ENCODE measurements at regions not wholly inside any gene's neighbourhood (a gene's known extent, or its start where the extent isn't known, plus 50 kb on each side); places are given as distances from the start of the nearest gene placed in this dataset.
A peak's percentile ranks its signal among the peaks of the same experiment; 100 is the strongest.

DNA sequence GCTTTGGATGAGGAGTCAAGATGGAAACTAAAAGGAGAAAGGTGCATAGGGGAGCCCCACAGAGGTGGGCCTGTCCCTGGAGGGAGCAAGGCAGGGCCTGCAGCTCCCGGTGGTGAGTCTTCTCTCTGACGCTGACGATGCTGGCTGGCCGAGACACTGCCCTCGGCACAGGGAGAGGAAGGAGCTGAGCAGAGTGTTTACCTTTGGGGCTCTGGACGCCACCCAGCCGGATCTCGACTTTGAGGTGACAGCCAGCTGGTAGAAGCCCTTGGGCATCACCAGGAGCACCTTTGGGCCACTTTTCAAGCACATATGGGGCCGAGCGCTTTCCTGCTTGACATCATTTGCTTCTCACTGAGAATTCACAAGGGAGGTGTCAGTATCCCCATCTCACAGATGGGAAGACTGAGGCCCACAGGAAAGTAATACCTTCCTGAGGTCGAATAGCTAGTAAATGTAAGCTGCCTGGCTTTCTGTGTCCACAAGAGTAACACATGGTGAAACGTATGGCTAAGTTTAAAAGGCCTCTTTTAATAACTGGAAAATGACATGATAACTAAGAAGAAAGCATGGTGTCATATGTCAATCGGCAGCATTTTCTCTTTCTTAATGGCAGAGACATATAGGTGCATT is 294.3 kb upstream of the TNRC6C start:
- Mint-ChIP-seq H3K4me1 (peaks cover 30% of the 10 kb centered on the region), H3K27me3 (peaks cover 7% of the 10 kb centered on the region), H3K27ac (no peak overlapping the region), H3K36me3 (ENCODE audit: low read depth) (peaks cover 19% of the 10 kb centered on the region), H3K4me3 (no peak overlapping the region), H3K9me3 (peaks cover 15% of the 10 kb centered on the region)
- intact Hi-C loops (cut with micrococcal nuclease) = loop anchor here (10.0 kb wide), 1 partner anchor 221 kb away; no protein-coding TSS in a partner anchor
- no peak for DNase-seq

DNA sequence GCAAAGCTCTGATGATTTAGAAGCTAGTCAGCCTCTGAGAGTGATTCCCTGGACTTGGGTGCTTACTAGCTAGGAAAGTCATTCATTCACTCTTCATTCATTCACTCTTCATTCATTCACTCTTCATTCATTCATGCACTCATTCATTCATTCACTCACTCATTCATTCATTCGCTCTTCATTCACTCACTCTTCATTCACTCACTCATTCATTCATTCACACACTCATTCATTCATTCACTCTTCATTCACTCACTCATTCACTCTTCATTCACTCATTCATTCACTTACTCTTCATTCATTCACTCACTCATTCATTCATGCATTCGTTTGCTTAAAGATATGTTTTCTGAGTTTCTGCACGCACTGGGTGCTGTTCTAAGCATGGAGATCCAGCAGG is 292.7 kb upstream of the TNRC6C start:
- intact Hi-C loops (cut with micrococcal nuclease) = loop anchor here (1.0 to 10.0 kb wide), 4 partner anchors 21 to 333 kb away; no protein-coding TSS in a partner anchor
- peaks cover 20% of the 10 kb centered on the region for H3K9me3 Mint-ChIP-seq
- peak overlapping the region; percentile 97 for H3K27ac Mint-ChIP-seq
- peak overlapping the region; percentile 88 for H3K4me3 Mint-ChIP-seq
- peaks cover 2% of the 10 kb centered on the region for H3K27me3 Mint-ChIP-seq
- peaks cover 29% of the 10 kb centered on the region for H3K36me3 Mint-ChIP-seq (ENCODE audit: low read depth)
- DNase-seq = no peak
- peaks cover 32% of the 10 kb centered on the region for H3K4me1 Mint-ChIP-seq

GRCh38 chr17:77666462-77666861 is 292.0 kb upstream of the TNRC6C start:
- peaks cover 32% of the 10 kb centered on the region for H3K36me3 Mint-ChIP-seq (ENCODE audit: low read depth)
- H3K4me3 Mint-ChIP-seq = peak overlapping the region; percentile 88
- no peaks in the 10 kb centered on the region for H3K27me3 Mint-ChIP-seq
- peaks cover 34% of the 10 kb centered on the region for H3K4me1 Mint-ChIP-seq
- intact Hi-C loops (cut with micrococcal nuclease) = loop anchor here (1.0 to 10.0 kb wide), 4 partner anchors 21 to 334 kb away; no protein-coding TSS in a partner anchor
- no peak for DNase-seq
- peak overlapping the region; percentile 97 for H3K27ac Mint-ChIP-seq
- peaks cover 20% of the 10 kb centered on the region for H3K9me3 Mint-ChIP-seq

GRCh38 chr17:77666881-77667395 is 291.6 kb upstream of the TNRC6C start:
- H3K27me3 Mint-ChIP-seq = no peaks in the 10 kb centered on the region
- H3K4me3 Mint-ChIP-seq = peak overlapping the region; percentile 88
- peaks cover 37% of the 10 kb centered on the region for H3K36me3 Mint-ChIP-seq (ENCODE audit: low read depth)
- peaks cover 34% of the 10 kb centered on the region for H3K4me1 Mint-ChIP-seq
- intact Hi-C loops (cut with micrococcal nuclease) = loop anchor here (1.0 to 10.0 kb wide), 4 partner anchors 22 to 334 kb away; no protein-coding TSS in a partner anchor
- peak overlapping the region; percentile 97 for H3K27ac Mint-ChIP-seq
- peaks cover 20% of the 10 kb centered on the region for H3K9me3 Mint-ChIP-seq
- peak; percentile 95 for DNase-seq

GRCh38 chr17:77667478-77667877 is 291.0 kb upstream of the TNRC6C start:
- intact Hi-C loops (cut with micrococcal nuclease) = loop anchor here (2.0 to 10.0 kb wide), 3 partner anchors 35 to 335 kb away; no protein-coding TSS in a partner anchor
- Mint-ChIP-seq H3K27ac (peak overlapping the region; percentile 97), H3K4me1 (peaks cover 34% of the 10 kb centered on the region), H3K9me3 (peaks cover 20% of the 10 kb centered on the region), H3K4me3 (peak overlapping the region; percentile 88), H3K36me3 (ENCODE audit: low read depth) (peaks cover 41% of the 10 kb centered on the region), H3K27me3 (no peaks in the 10 kb centered on the region)
- no peak for DNase-seq

DNA sequence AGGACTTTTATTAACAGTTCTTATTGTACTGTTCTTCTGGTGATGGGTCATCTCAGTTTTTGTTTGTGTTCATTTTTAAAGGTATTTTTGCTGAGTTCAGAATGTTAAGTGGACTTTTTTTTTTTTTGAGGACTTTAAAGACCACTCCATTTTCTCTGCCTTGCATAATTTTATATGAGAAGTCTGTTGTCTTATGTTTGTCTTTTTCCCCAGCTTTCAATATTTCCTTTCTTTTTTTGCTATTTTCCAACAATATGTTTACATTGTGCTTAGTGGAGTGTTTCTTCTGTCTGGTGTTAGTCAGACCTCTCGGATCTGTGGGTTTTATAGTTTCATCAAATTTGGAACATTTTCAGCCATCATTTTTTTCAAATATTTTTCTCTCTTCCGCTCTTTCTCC is 290.0 kb upstream of the TNRC6C start:
- Mint-ChIP-seq H3K27ac (peak overlapping the region; percentile 84), H3K36me3 (ENCODE audit: low read depth) (peaks cover 52% of the 10 kb centered on the region), H3K4me3 (peak overlapping the region; percentile 75), H3K4me1 (peaks cover 38% of the 10 kb centered on the region), H3K27me3 (no peaks in the 10 kb centered on the region), H3K9me3 (peaks cover 20% of the 10 kb centered on the region)
- no peak for DNase-seq
- intact Hi-C loops (cut with micrococcal nuclease) = loop anchor here (5.0 to 10.0 kb wide), 2 partner anchors 36 to 216 kb away; no protein-coding TSS in a partner anchor

- intact Hi-C loops (cut with micrococcal nuclease) = no loop called here
- H3K36me3 Mint-ChIP-seq (ENCODE audit: low read depth) = peaks cover 58% of the 10 kb centered on the region
- H3K27me3 Mint-ChIP-seq = no peaks in the 10 kb centered on the region
- peaks cover 20% of the 10 kb centered on the region for H3K9me3 Mint-ChIP-seq
- no peak for DNase-seq
- H3K4me1 Mint-ChIP-seq = peaks cover 37% of the 10 kb centered on the region
- no peak overlapping the region for H3K4me3 Mint-ChIP-seq
- H3K27ac Mint-ChIP-seq = no peak overlapping the region
Measured at GRCh38 chr17:77670173-77670572, 288.3 kb upstream of the TNRC6C start.

GRCh38 chr17:77674358-77674757 is 284.1 kb upstream of the TNRC6C start:
- peaks cover 5% of the 10 kb centered on the region for H3K9me3 Mint-ChIP-seq
- intact Hi-C loops (cut with micrococcal nuclease) = no loop called here
- no peaks in the 10 kb centered on the region for H3K27me3 Mint-ChIP-seq
- DNase-seq = no peak
- peaks cover 44% of the 10 kb centered on the region for H3K36me3 Mint-ChIP-seq (ENCODE audit: low read depth)
- no peak overlapping the region for H3K4me3 Mint-ChIP-seq
- H3K4me1 Mint-ChIP-seq = peaks cover 14% of the 10 kb centered on the region
- no peak overlapping the region for H3K27ac Mint-ChIP-seq

GRCh38 chr17:77675411-77675810 is 283.1 kb upstream of the TNRC6C start:
- no peaks in the 10 kb centered on the region for H3K9me3 Mint-ChIP-seq
- peaks cover 41% of the 10 kb centered on the region for H3K36me3 Mint-ChIP-seq (ENCODE audit: low read depth)

DNA sequence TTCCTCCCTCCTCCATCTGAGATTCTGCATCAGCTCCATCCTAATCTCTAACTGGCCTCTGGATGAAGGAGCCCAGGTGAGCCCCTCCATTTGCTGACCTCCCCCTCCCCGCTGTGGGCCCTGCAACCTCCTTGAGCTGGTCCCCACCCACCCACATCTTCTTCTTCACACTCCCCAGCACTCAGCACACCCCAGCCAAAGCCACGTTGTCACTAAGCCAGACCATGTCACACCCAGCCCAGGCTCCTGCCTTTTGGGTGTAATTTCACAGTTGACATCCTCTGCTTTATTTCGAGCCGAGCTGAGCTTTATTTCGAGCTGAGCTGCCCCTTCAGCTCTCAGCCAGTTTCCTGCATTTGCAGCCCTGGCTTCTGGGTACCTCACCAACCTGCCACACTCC is 282.7 kb upstream of the TNRC6C start:
- Mint-ChIP-seq H3K4me1 (peaks cover 8% of the 10 kb centered on the region), H3K27me3 (no peaks in the 10 kb centered on the region), H3K4me3 (no peak overlapping the region), H3K27ac (no peak overlapping the region), H3K9me3 (no peaks in the 10 kb centered on the region), H3K36me3 (ENCODE audit: low read depth) (peaks cover 38% of the 10 kb centered on the region)
- no peak for DNase-seq
- intact Hi-C loops (cut with micrococcal nuclease) = no loop called here

More at GRCh38 chr17:77675411-77675810, 283.1 kb upstream of the TNRC6C start:
- DNase-seq = no peak
- Mint-ChIP-seq H3K4me3 (no peak overlapping the region), H3K4me1 (peaks cover 10% of the 10 kb centered on the region), H3K27me3 (no peaks in the 10 kb centered on the region), H3K27ac (no peak overlapping the region)
- intact Hi-C loops (cut with micrococcal nuclease) = no loop called here

- no peak overlapping the region for H3K4me3 Mint-ChIP-seq
- peaks cover 35% of the 10 kb centered on the region for H3K36me3 Mint-ChIP-seq (ENCODE audit: low read depth)
- no peak overlapping the region for H3K27ac Mint-ChIP-seq
- intact Hi-C loops (cut with micrococcal nuclease) = no loop called here
- no peak for DNase-seq
- H3K27me3 Mint-ChIP-seq = no peaks in the 10 kb centered on the region
- H3K4me1 Mint-ChIP-seq = peaks cover 5% of the 10 kb centered on the region
- H3K9me3 Mint-ChIP-seq = no peaks in the 10 kb centered on the region
Measured at GRCh38 chr17:77676237-77676661, 282.3 kb upstream of the TNRC6C start.

DNA sequence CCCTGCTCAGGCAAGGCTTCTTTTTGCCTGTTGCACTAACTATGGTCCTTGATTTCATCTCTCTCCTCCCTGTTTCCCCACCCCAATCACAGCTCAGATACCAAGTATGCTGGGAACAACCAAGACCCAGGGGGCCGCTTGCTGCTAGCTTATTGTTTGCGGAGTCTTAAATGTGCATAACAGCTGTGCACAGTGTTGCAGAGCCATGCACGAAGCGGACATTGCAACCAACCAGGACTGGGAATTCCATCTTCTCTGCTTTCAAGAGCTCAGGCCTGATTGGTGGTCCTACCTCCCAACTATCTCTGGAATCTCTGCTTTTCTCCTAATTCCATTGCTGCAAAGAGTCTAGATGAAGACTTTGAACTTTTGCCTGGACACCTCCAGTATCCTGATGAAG is 281.3 kb upstream of the TNRC6C start:
- no peaks in the 10 kb centered on the region for H3K9me3 Mint-ChIP-seq
- no peak overlapping the region for H3K27ac Mint-ChIP-seq
- H3K27me3 Mint-ChIP-seq = no peaks in the 10 kb centered on the region
- no peak overlapping the region for H3K4me3 Mint-ChIP-seq
- DNase-seq = no peak
- H3K4me1 Mint-ChIP-seq = peaks cover 5% of the 10 kb centered on the region
- peaks cover 28% of the 10 kb centered on the region for H3K36me3 Mint-ChIP-seq (ENCODE audit: low read depth)
- intact Hi-C loops (cut with micrococcal nuclease) = no loop called here

DNA sequence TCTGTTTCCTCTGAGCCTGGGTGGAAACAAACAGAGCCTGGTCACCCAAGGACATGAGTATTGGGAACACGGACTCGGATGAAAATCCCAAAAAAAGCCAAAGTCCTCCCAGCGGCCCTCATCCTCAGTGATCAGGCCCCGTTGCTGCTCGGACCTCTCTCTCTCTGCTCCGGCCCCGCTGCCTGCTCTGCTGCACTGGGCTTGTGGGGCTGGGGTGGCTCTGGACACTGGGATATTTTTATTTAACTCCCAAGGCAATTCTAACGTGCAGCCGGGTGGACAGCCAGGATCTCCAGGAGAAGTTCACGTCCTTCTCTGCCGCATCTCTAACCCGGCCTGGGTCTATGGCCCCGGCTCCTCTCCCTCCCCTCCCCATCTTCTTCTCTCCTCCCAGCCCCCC is 280.9 kb upstream of the TNRC6C start:
- H3K27ac Mint-ChIP-seq = no peak overlapping the region
- intact Hi-C loops (cut with micrococcal nuclease) = no loop called here
- no peak overlapping the region for H3K4me3 Mint-ChIP-seq
- peaks cover 5% of the 10 kb centered on the region for H3K4me1 Mint-ChIP-seq
- H3K36me3 Mint-ChIP-seq (ENCODE audit: low read depth) = peaks cover 24% of the 10 kb centered on the region
- H3K27me3 Mint-ChIP-seq = no peaks in the 10 kb centered on the region
- no peak for DNase-seq
- no peaks in the 10 kb centered on the region for H3K9me3 Mint-ChIP-seq

DNA sequence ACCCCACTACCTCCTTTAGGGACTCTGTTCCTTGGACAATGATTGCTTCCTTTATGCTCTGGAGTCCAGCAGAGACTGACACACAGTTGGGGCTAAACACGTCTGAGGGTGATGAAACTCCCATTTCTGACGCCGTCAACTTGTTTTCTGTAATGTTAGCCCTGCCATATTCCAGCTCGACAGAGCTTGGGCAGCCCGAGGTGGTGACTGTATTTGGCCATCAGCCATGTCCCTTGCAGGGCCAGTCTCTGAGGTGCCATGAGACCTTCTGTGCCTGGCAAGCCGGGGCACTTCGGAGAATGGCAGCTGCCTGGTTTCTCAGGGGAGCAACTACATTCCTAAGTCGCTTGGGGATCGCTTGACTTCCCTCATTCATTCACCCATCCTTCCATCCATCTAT is 278.9 kb upstream of the TNRC6C start:
- Mint-ChIP-seq H3K36me3 (ENCODE audit: low read depth) (peaks cover 8% of the 10 kb centered on the region), H3K9me3 (no peaks in the 10 kb centered on the region), H3K4me1 (peaks cover 1% of the 10 kb centered on the region), H3K27ac (no peak overlapping the region), H3K27me3 (no peaks in the 10 kb centered on the region), H3K4me3 (no peak overlapping the region)
- intact Hi-C loops (cut with micrococcal nuclease) = no loop called here
- DNase-seq = no peak

Measured in activated CD4-positive, alpha-beta T cell treated with anti-CD3 and anti-CD28 coated beads, Interleukin-2, amount 10 ng/mL, durations not matched to agents 24 days and 14 days (primary cell).